ENCODE measurements at regions not wholly inside any gene's neighbourhood (a gene's known extent, or its start where the extent isn't known, plus 50 kb on each side); places are given as distances from the start of the nearest gene placed in this dataset.

DNA sequence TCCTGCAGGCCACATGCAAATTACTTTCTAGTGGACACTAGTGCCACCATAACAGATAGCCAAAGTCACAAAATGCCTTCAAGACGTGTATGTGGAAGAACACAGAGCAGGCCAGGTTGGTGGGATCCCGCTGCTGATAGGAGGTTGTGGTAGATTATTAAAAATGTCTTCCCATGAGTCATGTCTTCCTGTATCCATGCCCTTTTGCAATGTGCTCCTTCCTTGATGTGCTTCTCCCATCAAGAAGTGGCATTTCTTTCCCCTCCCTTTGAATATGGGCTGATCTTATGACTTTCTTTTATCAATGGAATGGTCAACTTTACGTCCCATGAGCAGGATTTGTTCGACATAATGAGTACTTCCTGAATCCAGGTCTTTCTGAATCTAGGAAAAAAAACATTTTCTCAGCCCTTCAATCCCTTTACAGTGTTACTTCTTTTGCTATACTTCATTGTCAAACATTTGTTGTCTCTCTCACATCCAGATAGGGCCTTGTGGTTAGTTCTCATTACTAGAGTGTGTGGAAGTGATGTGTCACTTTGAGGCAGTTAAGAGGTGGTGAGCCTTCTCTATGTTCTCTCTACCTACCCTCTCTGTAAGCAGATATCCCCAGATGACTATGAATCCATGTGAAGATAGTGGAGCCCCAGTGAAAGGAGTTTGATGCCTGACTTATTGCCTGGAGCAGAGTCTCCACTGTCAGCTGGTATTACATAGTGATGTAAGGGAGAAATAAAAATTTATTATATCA is 519.2 kb upstream of the DIPK2B start:
- no peak for ATAC-seq
- ChIA-PET POLR2A (no interaction called here), CTCF (ENCODE audit: low intra/inter-chr PET ratio, low total read pairs) (no interaction called here)
- no peaks in the 10 kb centered on the region for H4K20me1 ChIP-seq (ENCODE audit: insufficient read depth, low read length)
- no peaks in the 10 kb centered on the region for H3K27me3 ChIP-seq (ENCODE audit: control insufficient read depth in 1 of 2, insufficient read depth in 2 of 2, low read length in 2 of 2)
- no TSS peak for BruUV-seq (replicated peaks)
- H3K27ac ChIP-seq (ENCODE audit: extremely low read length, insufficient read depth, low read length), result no peak overlapping the region
- no peak overlapping the region for H3K9ac ChIP-seq (ENCODE audit: insufficient read depth, low read depth, low read length)
- H3K36me3 ChIP-seq (replicated peaks in 1 of 2; ENCODE audit: control insufficient read depth in 1 of 2, insufficient read depth in 2 of 2, low read length in 2 of 2), result no peaks in the 10 kb centered on the region
- in situ Hi-C loops (cut with HindIII; ENCODE audit: extremely low pct_ligation_motif_present, low pct_unique_long_range_greater_than_20kb) (no loop called here), intact Hi-C loops (cut with micrococcal nuclease; ENCODE audit: unreplicated experiment) (no loop called here)
- no peak overlapping the region for H3K4me2 ChIP-seq (ENCODE audit: low read depth, low read length)
- H3K4me3 ChIP-seq (replicated peaks in 1 of 3; ENCODE audit: insufficient read depth in 1 of 3, low read depth in 2 of 3, low read length in 3 of 3), result no peak overlapping the region
- no peaks in the 10 kb centered on the region for H3K79me2 ChIP-seq (ENCODE audit: insufficient read depth, low read length)
- no peaks in the 10 kb centered on the region for H3K4me1 ChIP-seq (ENCODE audit: insufficient read depth, low read length)
- FAIRE-seq, result no peak
- no peak overlapping the region for H2AFZ ChIP-seq (ENCODE audit: low read length)
- WGBS (ENCODE audit: low lambda C conversion rate), result 17% methylated on average over 2 of the region's 4 CpGs
- TF ChIP-seq DMTF1 (CRISPR knock-in tag; IDR thresholded peaks at IDR 0.05), result no peak
- no peak for TF ChIP-seq MXD1 (CRISPR knock-in tag; IDR thresholded peaks at IDR 0.05)
- TF ChIP-seq ZSCAN25 (CRISPR knock-in tag; IDR thresholded peaks at IDR 0.05), result no peak
- TF ChIP-seq CBX2 (IDR thresholded peaks at IDR 0.05; ENCODE audit: low read depth, low read length), result no peak
- no peak for TF ChIP-seq CBX2 (CRISPR knock-in tag; IDR thresholded peaks at IDR 0.05; ENCODE audit: low read depth)
- TF ChIP-seq MLXIP (CRISPR knock-in tag; IDR thresholded peaks at IDR 0.05; ENCODE audit: borderline replicate concordance), result no peak
- TF ChIP-seq MATR3 (CRISPR knock-in tag; IDR thresholded peaks at IDR 0.05), result no peak
- no peak for TF ChIP-seq CBFB (CRISPR knock-in tag; IDR thresholded peaks at IDR 0.05)
- TF ChIP-seq RBFOX2 (IDR thresholded peaks at IDR 0.05; ENCODE audit: low read depth, low read length), result no peak
- no peak for TF ChIP-seq SCMH1 (CRISPR knock-in tag; IDR thresholded peaks at IDR 0.05; ENCODE audit: borderline replicate concordance)
- no peak for TF ChIP-seq ZBTB7A (CRISPR knock-in tag; IDR thresholded peaks at IDR 0.05)
- no peak for DNase-seq (ENCODE audit: low spot score)
- no peaks in the 10 kb centered on the region for H3K9me3 ChIP-seq (ENCODE audit: low read length)
